Endodermal cell (in vitro differentiated cells): ENCODE measurements at regions not wholly inside any gene's neighbourhood (a gene's known extent, or its start where the extent isn't known, plus 50 kb on each side); places are given as distances from the start of the nearest gene placed in this dataset.

Source experiments
- DNase-seq: peaks from one replicate; pipeline ENCODE4 v3.0.0-alpha.2; 2017
- H3K27ac ChIP-seq: 2 replicates; pipeline ENCODE4 v1.5.1; 2013; ENCODE audit warnings: mild to moderate bottlenecking, low read depth, low read length, moderate library complexity
- H3K27me3 ChIP-seq: 2 replicates; pipeline ENCODE4 v1.6.1; 2013; ENCODE audit warnings: mild to moderate bottlenecking, low read length, moderate library complexity; ENCODE audit not compliant: insufficient read depth, control insufficient read depth, poor library complexity, severe bottlenecking
- H3K36me3 ChIP-seq: 2 replicates; pipeline ENCODE4 v1.7.0; 2013; ENCODE audit warnings: mild to moderate bottlenecking, low read length, moderate library complexity; ENCODE audit not compliant: control insufficient read depth, insufficient read depth
- H3K4me1 ChIP-seq: one replicate; pipeline ENCODE4 v1.7.0; 2013; ENCODE audit warnings: low read length; ENCODE audit not compliant: control insufficient read depth, insufficient read depth
- H3K4me3 ChIP-seq: 2 replicates; pipeline ENCODE4 v1.5.1; 2013; ENCODE audit warnings: mild to moderate bottlenecking, low read length, moderate library complexity
- H3K9ac ChIP-seq: 2 replicates; pipeline ENCODE4 v1.6.1; 2013; ENCODE audit warnings: mild to moderate bottlenecking, low read length, moderate library complexity; ENCODE audit not compliant: poor library complexity, severe bottlenecking; ENCODE audit errors: extremely low read depth
- H3K9me3 ChIP-seq: 2 replicates; pipeline ENCODE4 v1.6.1; 2013; ENCODE audit warnings: mild to moderate bottlenecking, low read length, moderate library complexity; ENCODE audit not compliant: control insufficient read depth
- H3K27ac Mint-ChIP-seq: 2 replicates; pipeline ENCODE4 v1.8.0; 2020; ENCODE audit warnings: mixed read lengths
- H3K27me3 Mint-ChIP-seq: 2 replicates; pipeline ENCODE4 v1.8.0; 2021; ENCODE audit warnings: mild to moderate bottlenecking, mixed read lengths; ENCODE audit not compliant: insufficient read depth
- H3K36me3 Mint-ChIP-seq: 2 replicates; pipeline ENCODE4 v1.8.0; 2020; ENCODE audit warnings: low read depth, mixed read lengths
- H3K4me1 Mint-ChIP-seq: 2 replicates; pipeline ENCODE4 v1.8.0; 2020; ENCODE audit warnings: mixed read lengths
- H3K4me3 Mint-ChIP-seq: 2 replicates; pipeline ENCODE4 v1.8.0; 2020; ENCODE audit warnings: mild to moderate bottlenecking, moderate library complexity, mixed read lengths
- H3K9me3 Mint-ChIP-seq: 2 replicates; pipeline ENCODE4 v1.8.0; 2020; ENCODE audit warnings: mild to moderate bottlenecking, mixed read lengths
- CTCF ChIP-seq: fragments of 200-600 bp; sonication (generic); conservative IDR thresholded peaks from 2 replicates; pipeline ENCODE4 v1.5.0; 2021; ENCODE audit warnings: antibody characterized with exemption, mild to moderate bottlenecking
- WGBS, 2 experiments: methylation state at CpG; one replicate each; pipeline versions ENCODE4 v1.1.5 to v1.1.7; 2013; ENCODE audit warnings: missing lambda C conversion rate in 2 of 2, mixed read lengths in 1 of 2; ENCODE audit not compliant: insufficient coverage in 1 of 2, insufficient read length in 1 of 2; 5-methylcytosine and 5-hydroxymethylcytosine counted together

- Histone ChIP-seq H3K27me3 (no peaks in the 10 kb centered on the region), H3K4me1 (no peaks in the 10 kb centered on the region), H3K9me3 (no peaks in the 10 kb centered on the region), H3K4me3 (no peak overlapping the region), H3K36me3 (no peaks in the 10 kb centered on the region), H3K9ac (no peak overlapping the region), H3K27ac (no peak overlapping the region)
- Mint-ChIP-seq H3K27me3 (peaks cover 6% of the 10 kb centered on the region), H3K36me3 (no peaks in the 10 kb centered on the region), H3K9me3 (peaks cover 4% of the 10 kb centered on the region), H3K4me3 (no peak overlapping the region), H3K27ac (no peak overlapping the region), H3K4me1 (peaks cover 15% of the 10 kb centered on the region)
- WGBS, 2 experiments, result 92 to 100% methylated on average over 8 to 12 of the region's 12 CpGs
- DNase-seq, result no peak
- TF ChIP-seq CTCF, result no peak
Observed at GRCh38 chr16:79407005-79407404, 193.5 kb downstream of the MAF start.

- Mint-ChIP-seq H3K36me3 (no peaks in the 10 kb centered on the region), H3K4me3 (no peak overlapping the region), H3K27ac (no peak overlapping the region), H3K27me3 (peaks cover 6% of the 10 kb centered on the region), H3K9me3 (peaks cover 4% of the 10 kb centered on the region), H3K4me1 (peaks cover 5% of the 10 kb centered on the region)
- peaks cover 2% of the 10 kb centered on the region for H3K4me1 ChIP-seq
- H3K9ac ChIP-seq, result no peak overlapping the region
- H3K27ac ChIP-seq, result no peak overlapping the region
- 79 to 81% methylated on average over 7 of the region's 7 CpGs for WGBS, 2 experiments
- no peak for TF ChIP-seq CTCF
- no peaks in the 10 kb centered on the region for H3K9me3 ChIP-seq
- H3K36me3 ChIP-seq, result no peaks in the 10 kb centered on the region
- no peaks in the 10 kb centered on the region for H3K27me3 ChIP-seq
- DNase-seq, result no peak
- no peak overlapping the region for H3K4me3 ChIP-seq
Observed at GRCh38 chr16:79404571-79404970, 196.0 kb downstream of the MAF start.

GRCh38 chr16:79403534-79403933 lies 197.0 kb downstream of the MAF start:
- peaks cover 4% of the 10 kb centered on the region for H3K9me3 Mint-ChIP-seq
- Histone ChIP-seq H3K36me3 (no peaks in the 10 kb centered on the region), H3K27ac (no peak overlapping the region), H3K4me3 (no peak overlapping the region), H3K9ac (no peak overlapping the region), H3K27me3 (no peaks in the 10 kb centered on the region), H3K4me1 (peaks cover 2% of the 10 kb centered on the region), H3K9me3 (no peaks in the 10 kb centered on the region)
- peaks cover 5% of the 10 kb centered on the region for H3K4me1 Mint-ChIP-seq
- no peak for DNase-seq
- H3K27me3 Mint-ChIP-seq, result peaks cover 6% of the 10 kb centered on the region
- H3K36me3 Mint-ChIP-seq, result no peaks in the 10 kb centered on the region
- TF ChIP-seq CTCF, result no peak
- H3K4me3 Mint-ChIP-seq, result no peak overlapping the region
- no peak overlapping the region for H3K27ac Mint-ChIP-seq
- 96 to 100% methylated on average over 3 to 4 of the region's 4 CpGs for WGBS, 2 experiments
